ENCODE measurements at regions not wholly inside any gene's neighbourhood (a gene's known extent, or its start where the extent isn't known, plus 50 kb on each side); places are given as distances from the start of the nearest gene placed in this dataset.
A peak's percentile ranks its signal among the peaks of the same experiment; 100 is the strongest.

GRCh38 chr1:229999004-229999670, 67.9 kb upstream of the GALNT2 start:
- Mint-ChIP-seq H3K36me3 (ENCODE audit: low read depth) (no peaks in the 10 kb centered on the region), H3K27ac (peak overlapping the region; percentile 36 to 91 (median 89)), H3K9me3 (no peaks in the 10 kb centered on the region), H3K4me1 (peaks cover 78% of the 10 kb centered on the region), H3K4me3 (peak overlapping the region in 1 of 3 experiments; percentile 27), H3K27me3 (ENCODE audit: low read depth) (peaks cover 9% of the 10 kb centered on the region)
- TF ChIP-seq, protein P1, sequence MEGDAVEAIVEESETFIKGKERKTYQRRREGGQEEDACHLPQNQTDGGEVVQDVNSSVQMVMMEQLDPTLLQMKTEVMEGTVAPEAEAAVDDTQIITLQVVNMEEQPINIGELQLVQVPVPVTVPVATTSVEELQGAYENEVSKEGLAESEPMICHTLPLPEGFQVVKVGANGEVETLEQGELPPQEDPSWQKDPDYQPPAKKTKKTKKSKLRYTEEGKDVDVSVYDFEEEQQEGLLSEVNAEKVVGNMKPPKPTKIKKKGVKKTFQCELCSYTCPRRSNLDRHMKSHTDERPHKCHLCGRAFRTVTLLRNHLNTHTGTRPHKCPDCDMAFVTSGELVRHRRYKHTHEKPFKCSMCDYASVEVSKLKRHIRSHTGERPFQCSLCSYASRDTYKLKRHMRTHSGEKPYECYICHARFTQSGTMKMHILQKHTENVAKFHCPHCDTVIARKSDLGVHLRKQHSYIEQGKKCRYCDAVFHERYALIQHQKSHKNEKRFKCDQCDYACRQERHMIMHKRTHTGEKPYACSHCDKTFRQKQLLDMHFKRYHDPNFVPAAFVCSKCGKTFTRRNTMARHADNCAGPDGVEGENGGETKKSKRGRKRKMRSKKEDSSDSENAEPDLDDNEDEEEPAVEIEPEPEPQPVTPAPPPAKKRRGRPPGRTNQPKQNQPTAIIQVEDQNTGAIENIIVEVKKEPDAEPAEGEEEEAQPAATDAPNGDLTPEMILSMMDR (IDR thresholded peaks at IDR 0.05; ENCODE audit: unreplicated experiment in 3 of 3): no peak

DNA sequence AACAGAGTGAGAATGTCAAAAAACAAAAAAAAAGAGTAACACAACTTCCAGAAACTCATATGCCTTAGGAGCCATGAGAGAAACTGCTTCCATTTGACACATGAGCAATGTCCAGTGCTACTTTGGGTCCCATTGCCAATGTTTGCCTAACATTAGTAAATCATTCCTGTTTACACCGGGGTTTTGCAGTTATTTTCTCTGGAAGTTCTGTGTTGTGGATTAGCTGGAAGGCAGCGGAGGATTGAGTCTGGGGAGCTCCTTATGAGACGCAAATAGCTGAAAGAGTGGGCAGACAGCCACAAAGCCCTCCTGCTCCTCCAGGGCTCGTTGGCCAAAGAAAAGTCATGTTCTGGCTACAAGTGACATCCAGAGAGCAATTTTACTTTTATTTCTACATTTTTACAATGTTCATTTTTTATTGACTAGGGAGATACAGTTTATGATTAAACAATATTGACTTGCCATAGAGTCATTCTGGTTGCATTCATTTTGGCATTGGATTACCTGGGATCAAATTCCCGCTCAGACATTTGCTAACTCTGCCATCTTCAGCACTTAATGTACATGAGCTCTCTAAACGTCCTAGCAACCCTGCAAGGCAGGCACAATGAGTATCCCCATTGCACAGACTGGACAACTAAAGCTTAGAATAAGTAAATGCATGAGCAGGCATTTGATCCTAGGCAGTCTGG, 66.4 kb upstream of the GALNT2 start:
- Mint-ChIP-seq H3K27me3 (ENCODE audit: low read depth) (peaks cover 9% of the 10 kb centered on the region), H3K27ac (peak overlapping the region; percentile 42 to 89 (median 44)), H3K4me1 (peaks cover 65% of the 10 kb centered on the region), H3K9me3 (no peaks in the 10 kb centered on the region), H3K36me3 (ENCODE audit: low read depth) (no peaks in the 10 kb centered on the region), H3K4me3 (peak overlapping the region in 1 of 3 experiments; percentile 19)
- TF ChIP-seq, protein P1 (IDR thresholded peaks at IDR 0.05; ENCODE audit: unreplicated experiment in 3 of 3): no peak

- TF ChIP-seq, protein P1 (IDR thresholded peaks at IDR 0.05; ENCODE audit: unreplicated experiment in 3 of 3): no peak
- no peaks in the 10 kb centered on the region for H3K9me3 Mint-ChIP-seq
- no peaks in the 10 kb centered on the region for H3K36me3 Mint-ChIP-seq (ENCODE audit: low read depth)
- peak overlapping the region in 2 of 3 experiments; percentile 40 to 89 for H3K27ac Mint-ChIP-seq
- H3K27me3 Mint-ChIP-seq (ENCODE audit: low read depth): peaks cover 21% of the 10 kb centered on the region
- H3K4me3 Mint-ChIP-seq: no peak overlapping the region
- peaks cover 59% of the 10 kb centered on the region for H3K4me1 Mint-ChIP-seq
Measured at GRCh38 chr1:230002164-230002803, 64.8 kb upstream of the GALNT2 start.

- Mint-ChIP-seq H3K27me3 (ENCODE audit: low read depth) (peaks cover 18% of the 10 kb centered on the region), H3K4me1 (peaks cover 50% of the 10 kb centered on the region), H3K27ac (peak overlapping the region in 2 of 3 experiments; percentile 21 to 89), H3K36me3 (ENCODE audit: low read depth) (no peaks in the 10 kb centered on the region), H3K9me3 (no peaks in the 10 kb centered on the region), H3K4me3 (no peak overlapping the region)
- TF ChIP-seq, protein P1 (IDR thresholded peaks at IDR 0.05; ENCODE audit: unreplicated experiment in 3 of 3): no peak
Measured at GRCh38 chr1:230003409-230003808, 63.6 kb upstream of the GALNT2 start.

GRCh38 chr1:230005040-230005439, 62.0 kb upstream of the GALNT2 start:
- TF ChIP-seq, protein P1 (IDR thresholded peaks at IDR 0.05; ENCODE audit: unreplicated experiment in 3 of 3): no peak
- Mint-ChIP-seq H3K27ac (no peak overlapping the region), H3K9me3 (no peaks in the 10 kb centered on the region), H3K27me3 (ENCODE audit: low read depth) (peaks cover 18% of the 10 kb centered on the region), H3K4me3 (no peak overlapping the region), H3K4me1 (peaks cover 36% of the 10 kb centered on the region), H3K36me3 (ENCODE audit: low read depth) (no peaks in the 10 kb centered on the region)

All from nephron (organoid).